MCF 10A (cell line): ENCODE measurements at regions not wholly inside any gene's neighbourhood (a gene's known extent, or its start where the extent isn't known, plus 50 kb on each side); places are given as distances from the start of the nearest gene placed in this dataset.

Experiments used
- BruUV-seq: library from RNA; stranded (reverse); fragments of 400-500 nt; replicated peaks from 2 replicates; lab custom pipeline; 2021; lab: Mats Ljungman, UMichigan
- CTCF ChIA-PET: fragments of 300-600 bp; sonication (Branson Sonifier 250); formaldehyde crosslinking; extraction: SDS; loops from one replicate; lab custom pipeline; 2021; ENCODE audit warnings: antibody characterized with exemption, inconsistent platforms; lab: Yijun Ruan, JAX
- POLR2A ChIA-PET: fragments of 300-600, 350-650 bp; sonication (Branson Sonifier 250); formaldehyde crosslinking; extraction: SDS; loops from one replicate; lab custom pipeline; 2020; ENCODE audit warnings: antibody characterized with exemption, inconsistent platforms; lab: Yijun Ruan, JAX
- DNase-seq: peaks from one replicate; pipeline ENCODE4 v3.0.0-alpha.2; 2018; ENCODE audit not compliant: unreplicated experiment
- H3K27ac Mint-ChIP-seq: one replicate; pipeline ENCODE4 v1.8.0; 2022; ENCODE audit warnings: mild to moderate bottlenecking, low read depth, mixed read lengths; ENCODE audit not compliant: unreplicated experiment
- H3K27me3 Mint-ChIP-seq: one replicate; pipeline ENCODE4 v1.8.0; 2022; ENCODE audit warnings: mixed read lengths; ENCODE audit not compliant: insufficient read depth, unreplicated experiment
- H3K36me3 Mint-ChIP-seq: one replicate; pipeline ENCODE4 v1.8.0; 2022; ENCODE audit warnings: mild to moderate bottlenecking, moderate library complexity, mixed read lengths; ENCODE audit not compliant: insufficient read depth, unreplicated experiment
- H3K4me1 Mint-ChIP-seq: one replicate; pipeline ENCODE4 v1.8.0; 2022; ENCODE audit warnings: mixed read lengths; ENCODE audit not compliant: insufficient read depth, unreplicated experiment
- H3K4me3 Mint-ChIP-seq: one replicate; pipeline ENCODE4 v1.8.0; 2022; ENCODE audit warnings: mild to moderate bottlenecking, moderate library complexity, mixed read lengths; ENCODE audit not compliant: unreplicated experiment
- H3K9me3 Mint-ChIP-seq: one replicate; pipeline ENCODE4 v1.8.0; 2022; ENCODE audit warnings: mixed read lengths; ENCODE audit not compliant: unreplicated experiment
- CTCF ChIP-seq: fragments of 200-600 bp; IDR thresholded peaks from one replicate; pipeline ENCODE4 v1.8.0; 2022; ENCODE audit warnings: antibody characterized with exemption, mild to moderate bottlenecking; ENCODE audit not compliant: unreplicated experiment
- intact Hi-C: fragments of 100-400 bp; cut with micrococcal nuclease; formaldehyde crosslinking; loops from 2 replicates; pipeline ENCODE4 v1.14.1; 2022

GRCh38 chr2:67806816-67807215, 256.0 kb downstream of the C1D start:
- intact Hi-C loops: no loop called here
- no peaks in the 10 kb centered on the region for H3K36me3 Mint-ChIP-seq
- H3K9me3 Mint-ChIP-seq: peaks cover 19% of the 10 kb centered on the region
- no peaks in the 10 kb centered on the region for H3K4me1 Mint-ChIP-seq
- POLR2A ChIA-PET: no interaction called here
- no peaks in the 10 kb centered on the region for H3K27me3 Mint-ChIP-seq
- no peak for DNase-seq
- CTCF ChIA-PET: no interaction called here
- no peak overlapping the region for H3K4me3 Mint-ChIP-seq
- TF ChIP-seq CTCF: no peak
- H3K27ac Mint-ChIP-seq: no peak overlapping the region
- no TSS peak for BruUV-seq

- no peak for TF ChIP-seq CTCF
- Mint-ChIP-seq H3K36me3 (no peaks in the 10 kb centered on the region), H3K27me3 (no peaks in the 10 kb centered on the region), H3K27ac (no peak overlapping the region), H3K4me1 (no peaks in the 10 kb centered on the region), H3K4me3 (no peak overlapping the region), H3K9me3 (peaks cover 19% of the 10 kb centered on the region)
- intact Hi-C loops: no loop called here
- CTCF ChIA-PET: interaction anchor here (0.6 kb wide), 1 partner anchor 14 kb away, joined by 4 read pairs; no protein-coding TSS in a partner anchor
- POLR2A ChIA-PET: interaction anchor here (0.5 kb wide), 1 partner anchor 526 kb away, joined by 3 read pairs; no protein-coding TSS in a partner anchor
- no peak for DNase-seq
- no TSS peak for BruUV-seq
Measured at GRCh38 chr2:67808112-67808511, 254.7 kb downstream of the C1D start.

GRCh38 chr2:67812682-67813081, 250.1 kb downstream of the C1D start:
- intact Hi-C loops: no loop called here
- Mint-ChIP-seq H3K27me3 (no peaks in the 10 kb centered on the region), H3K4me3 (no peak overlapping the region), H3K36me3 (no peaks in the 10 kb centered on the region), H3K27ac (no peak overlapping the region), H3K9me3 (peaks cover 24% of the 10 kb centered on the region), H3K4me1 (no peaks in the 10 kb centered on the region)
- CTCF ChIA-PET: interaction anchor here (0.6 kb wide), 1 partner anchor 532 kb away, joined by 4 read pairs; no protein-coding TSS in a partner anchor
- no peak for DNase-seq
- no TSS peak for BruUV-seq
- POLR2A ChIA-PET: no interaction called here
- TF ChIP-seq CTCF: no peak

- H3K27ac Mint-ChIP-seq: no peak overlapping the region
- no TSS peak for BruUV-seq
- no peak for DNase-seq
- intact Hi-C loops: no loop called here
- no peak overlapping the region for H3K4me3 Mint-ChIP-seq
- POLR2A ChIA-PET: interaction anchor here (0.9 kb wide), 1 partner anchor 74 kb away, joined by 3 read pairs; no protein-coding TSS in a partner anchor
- H3K4me1 Mint-ChIP-seq: peaks cover 8% of the 10 kb centered on the region
- TF ChIP-seq CTCF: no peak
- H3K36me3 Mint-ChIP-seq: no peaks in the 10 kb centered on the region
- peaks cover 8% of the 10 kb centered on the region for H3K9me3 Mint-ChIP-seq
- H3K27me3 Mint-ChIP-seq: no peaks in the 10 kb centered on the region
- CTCF ChIA-PET: interaction anchor here (0.6 to 1.9 kb wide), 2 partner anchors 16 to 68 kb away, joined by 4 read pairs; no protein-coding TSS in a partner anchor
Measured at GRCh38 chr2:67823726-67824125, 239.1 kb downstream of the C1D start.
